MCF 10A (cell line): ENCODE measurements at regions not wholly inside any gene's neighbourhood (a gene's known extent, or its start where the extent isn't known, plus 50 kb on each side); places are given as distances from the start of the nearest gene placed in this dataset.

Source experiments
- BruUV-seq: library from RNA; stranded (reverse); fragments of 400-500 nt; replicated peaks from 2 replicates; lab custom pipeline; 2021; lab: Mats Ljungman, UMichigan
- CTCF ChIA-PET: fragments of 300-600 bp; sonication (Branson Sonifier 250); formaldehyde crosslinking; extraction: SDS; loops from one replicate; lab custom pipeline; 2021; ENCODE audit warnings: antibody characterized with exemption, inconsistent platforms; lab: Yijun Ruan, JAX
- POLR2A ChIA-PET: fragments of 300-600, 350-650 bp; sonication (Branson Sonifier 250); formaldehyde crosslinking; extraction: SDS; loops from one replicate; lab custom pipeline; 2020; ENCODE audit warnings: antibody characterized with exemption, inconsistent platforms; lab: Yijun Ruan, JAX
- DNase-seq: peaks from one replicate; pipeline ENCODE4 v3.0.0-alpha.2; 2018; ENCODE audit not compliant: unreplicated experiment
- H3K27ac Mint-ChIP-seq: one replicate; pipeline ENCODE4 v1.8.0; 2022; ENCODE audit warnings: mild to moderate bottlenecking, low read depth, mixed read lengths; ENCODE audit not compliant: unreplicated experiment
- H3K27me3 Mint-ChIP-seq: one replicate; pipeline ENCODE4 v1.8.0; 2022; ENCODE audit warnings: mixed read lengths; ENCODE audit not compliant: insufficient read depth, unreplicated experiment
- H3K36me3 Mint-ChIP-seq: one replicate; pipeline ENCODE4 v1.8.0; 2022; ENCODE audit warnings: mild to moderate bottlenecking, moderate library complexity, mixed read lengths; ENCODE audit not compliant: insufficient read depth, unreplicated experiment
- H3K4me1 Mint-ChIP-seq: one replicate; pipeline ENCODE4 v1.8.0; 2022; ENCODE audit warnings: mixed read lengths; ENCODE audit not compliant: insufficient read depth, unreplicated experiment
- H3K4me3 Mint-ChIP-seq: one replicate; pipeline ENCODE4 v1.8.0; 2022; ENCODE audit warnings: mild to moderate bottlenecking, moderate library complexity, mixed read lengths; ENCODE audit not compliant: unreplicated experiment
- H3K9me3 Mint-ChIP-seq: one replicate; pipeline ENCODE4 v1.8.0; 2022; ENCODE audit warnings: mixed read lengths; ENCODE audit not compliant: unreplicated experiment
- intact Hi-C: fragments of 100-400 bp; cut with micrococcal nuclease; formaldehyde crosslinking; loops from 2 replicates; pipeline ENCODE4 v1.14.1; 2022
- TF ChIP-seq, protein P1 (sequence below): fragments of 200-600 bp; IDR thresholded peaks from one replicate; pipeline ENCODE4 v1.8.0; 2022; ENCODE audit warnings: antibody characterized with exemption, mild to moderate bottlenecking; ENCODE audit not compliant: unreplicated experiment

- no peak overlapping the region for H3K4me3 Mint-ChIP-seq
- no TSS peak for BruUV-seq
- DNase-seq, result no peak
- no peaks in the 10 kb centered on the region for H3K27me3 Mint-ChIP-seq
- H3K27ac Mint-ChIP-seq, result peak overlapping the region; percentile 66
- ChIA-PET POLR2A (no interaction called here), CTCF (interaction anchor here (1.0 kb wide), 1 partner anchor 47 kb away, joined by 3 read pairs; no protein-coding TSS in a partner anchor)
- TF ChIP-seq, protein P1, sequence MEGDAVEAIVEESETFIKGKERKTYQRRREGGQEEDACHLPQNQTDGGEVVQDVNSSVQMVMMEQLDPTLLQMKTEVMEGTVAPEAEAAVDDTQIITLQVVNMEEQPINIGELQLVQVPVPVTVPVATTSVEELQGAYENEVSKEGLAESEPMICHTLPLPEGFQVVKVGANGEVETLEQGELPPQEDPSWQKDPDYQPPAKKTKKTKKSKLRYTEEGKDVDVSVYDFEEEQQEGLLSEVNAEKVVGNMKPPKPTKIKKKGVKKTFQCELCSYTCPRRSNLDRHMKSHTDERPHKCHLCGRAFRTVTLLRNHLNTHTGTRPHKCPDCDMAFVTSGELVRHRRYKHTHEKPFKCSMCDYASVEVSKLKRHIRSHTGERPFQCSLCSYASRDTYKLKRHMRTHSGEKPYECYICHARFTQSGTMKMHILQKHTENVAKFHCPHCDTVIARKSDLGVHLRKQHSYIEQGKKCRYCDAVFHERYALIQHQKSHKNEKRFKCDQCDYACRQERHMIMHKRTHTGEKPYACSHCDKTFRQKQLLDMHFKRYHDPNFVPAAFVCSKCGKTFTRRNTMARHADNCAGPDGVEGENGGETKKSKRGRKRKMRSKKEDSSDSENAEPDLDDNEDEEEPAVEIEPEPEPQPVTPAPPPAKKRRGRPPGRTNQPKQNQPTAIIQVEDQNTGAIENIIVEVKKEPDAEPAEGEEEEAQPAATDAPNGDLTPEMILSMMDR, result no peak
- H3K9me3 Mint-ChIP-seq, result no peaks in the 10 kb centered on the region
- no peaks in the 10 kb centered on the region for H3K4me1 Mint-ChIP-seq
- intact Hi-C loops, result no loop called here
- H3K36me3 Mint-ChIP-seq, result no peaks in the 10 kb centered on the region
Observed at GRCh38 chr2:189267491-189267890, 87.9 kb upstream of the COL5A2 start.

DNA sequence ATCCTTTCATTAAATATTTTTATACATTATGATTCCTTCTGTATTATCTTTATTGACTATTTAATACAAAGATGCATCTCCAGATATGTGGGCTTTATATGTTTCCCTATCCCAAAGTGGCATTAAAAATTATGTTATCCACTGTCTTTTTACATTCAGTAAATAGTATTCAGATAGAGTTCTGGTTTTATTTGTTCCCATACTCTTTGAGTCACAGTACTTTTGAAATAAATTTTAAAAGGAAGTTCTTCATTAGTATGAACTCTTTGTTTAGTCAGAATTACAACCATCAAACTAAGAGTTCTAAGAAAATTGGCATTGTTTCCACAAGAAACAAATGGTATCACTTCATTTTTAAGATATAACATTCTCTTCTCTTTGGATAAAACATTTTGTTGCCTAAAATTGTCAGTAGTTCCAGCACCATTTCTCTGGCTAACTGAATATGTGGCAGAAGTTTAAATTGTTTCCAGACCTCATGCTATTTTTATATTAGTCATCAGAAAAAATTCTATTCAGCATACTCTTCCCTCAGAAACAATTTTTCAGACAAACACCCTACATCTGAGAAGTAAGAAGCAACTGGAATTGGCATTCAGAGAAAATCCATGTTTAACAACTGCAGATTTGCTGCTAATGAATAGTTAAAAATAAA is 88.5 kb upstream of the COL5A2 start:
- TF ChIP-seq, protein P1, result no peak
- H3K9me3 Mint-ChIP-seq, result no peaks in the 10 kb centered on the region
- H3K36me3 Mint-ChIP-seq, result no peaks in the 10 kb centered on the region
- H3K27ac Mint-ChIP-seq, result peak overlapping the region; percentile 66
- DNase-seq, result no peak
- no peaks in the 10 kb centered on the region for H3K4me1 Mint-ChIP-seq
- no peak overlapping the region for H3K4me3 Mint-ChIP-seq
- POLR2A ChIA-PET, result no interaction called here
- no TSS peak for BruUV-seq
- CTCF ChIA-PET, result interaction anchor here (1.0 kb wide), 1 partner anchor 47 kb away, joined by 3 read pairs; no protein-coding TSS in a partner anchor
- intact Hi-C loops, result no loop called here
- no peaks in the 10 kb centered on the region for H3K27me3 Mint-ChIP-seq

DNA sequence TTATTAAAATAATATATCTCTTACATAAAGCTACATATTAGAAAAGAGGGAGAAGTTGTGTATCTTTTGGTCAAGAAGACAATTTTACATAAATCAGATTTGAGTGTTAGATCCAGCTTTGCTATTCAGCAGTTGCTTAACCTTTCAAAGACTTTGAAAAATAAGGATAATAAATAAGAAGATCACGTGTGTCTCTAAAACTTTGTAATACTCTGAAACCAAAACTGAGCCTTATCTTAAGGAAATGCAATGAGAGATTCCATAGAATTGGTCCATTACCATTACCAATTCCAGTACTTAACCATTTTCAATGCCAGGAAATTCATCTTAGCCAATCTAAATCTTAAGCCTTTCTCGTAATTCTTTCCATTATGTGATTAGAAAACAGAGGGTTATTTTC is 89.2 kb upstream of the COL5A2 start:
- TF ChIP-seq, protein P1, result no peak
- ChIA-PET POLR2A (interaction anchor here (1.0 kb wide), 1 partner anchor 34 kb away, joined by 3 read pairs; no protein-coding TSS in a partner anchor), CTCF (no interaction called here)
- H3K4me1 Mint-ChIP-seq, result no peaks in the 10 kb centered on the region
- H3K9me3 Mint-ChIP-seq, result no peaks in the 10 kb centered on the region
- intact Hi-C loops, result no loop called here
- no peaks in the 10 kb centered on the region for H3K27me3 Mint-ChIP-seq
- H3K36me3 Mint-ChIP-seq, result no peaks in the 10 kb centered on the region
- BruUV-seq, result no TSS peak
- DNase-seq, result no peak
- H3K27ac Mint-ChIP-seq, result no peak overlapping the region
- H3K4me3 Mint-ChIP-seq, result no peak overlapping the region

- ChIA-PET CTCF (no interaction called here), POLR2A (interaction anchor here (1.9 kb wide), 2 partner anchors 12 to 41 kb away, joined by 6 to 7 read pairs; no protein-coding TSS in a partner anchor)
- H3K27ac Mint-ChIP-seq, result peak overlapping the region; percentile 76
Observed at GRCh38 chr2:189273734-189274133, 94.2 kb upstream of the COL5A2 start.

More at GRCh38 chr2:189273734-189274133, 94.2 kb upstream of the COL5A2 start:
- no peaks in the 10 kb centered on the region for H3K9me3 Mint-ChIP-seq
- no peaks in the 10 kb centered on the region for H3K36me3 Mint-ChIP-seq
- no peak for DNase-seq
- H3K4me3 Mint-ChIP-seq, result no peak overlapping the region
- intact Hi-C loops, result no loop called here
- BruUV-seq, result no TSS peak
- peaks cover 9% of the 10 kb centered on the region for H3K4me1 Mint-ChIP-seq
- no peaks in the 10 kb centered on the region for H3K27me3 Mint-ChIP-seq
- TF ChIP-seq, protein P1, result no peak
